MG63 (cell line): ENCODE measurements at regions not wholly inside any gene's neighbourhood (a gene's known extent, or its start where the extent isn't known, plus 50 kb on each side); places are given as distances from the start of the nearest gene placed in this dataset.

ENCODE experiments used
- DNase-seq: peaks from one replicate; pipeline ENCODE4 v3.0.0-alpha.2; 2020
- H3K27me3 ChIP-seq: fragments of 250-450 bp; sonication (Bioruptor Pico); 2 replicates; pipeline ENCODE4 v1.5.1; 2020; ENCODE audit warnings: mild to moderate bottlenecking, moderate library complexity
- H3K36me3 ChIP-seq: fragments of 250-450 bp; sonication (Bioruptor Pico); 2 replicates; pipeline ENCODE4 v1.5.1; 2020; ENCODE audit warnings: mild to moderate bottlenecking, moderate library complexity
- H3K4me3 ChIP-seq: fragments of 250-450 bp; sonication (Bioruptor Pico); 2 replicates; pipeline ENCODE4 v1.5.1; 2020; ENCODE audit warnings: mild to moderate bottlenecking, moderate library complexity
- H3K9me3 ChIP-seq: fragments of 250-450 bp; sonication (Bioruptor Pico); 2 replicates; pipeline ENCODE4 v1.5.1; 2020; ENCODE audit warnings: mild to moderate bottlenecking, moderate library complexity

GRCh38 chr5:156174225-156174624, 152.7 kb upstream of the SGCD start:
- no peak for DNase-seq
- H3K4me3 ChIP-seq: no peak overlapping the region
- no peaks in the 10 kb centered on the region for H3K9me3 ChIP-seq
- peaks cover 2% of the 10 kb centered on the region; the same call in 1 of the 2 replicates for H3K27me3 ChIP-seq
- no peaks in the 10 kb centered on the region for H3K36me3 ChIP-seq

GRCh38 chr5:156178117-156178516, 148.8 kb upstream of the SGCD start:
- Histone ChIP-seq H3K36me3 (no peaks in the 10 kb centered on the region), H3K4me3 (no peak overlapping the region), H3K27me3 (peaks cover 2% of the 10 kb centered on the region; the same call in 1 of the 2 replicates), H3K9me3 (no peaks in the 10 kb centered on the region)
- DNase-seq: no peak

- no peaks in the 10 kb centered on the region for H3K9me3 ChIP-seq
- H3K27me3 ChIP-seq: no peaks in the 10 kb centered on the region
- no peak for DNase-seq
- H3K36me3 ChIP-seq: no peaks in the 10 kb centered on the region
- no peak overlapping the region for H3K4me3 ChIP-seq
These were observed 145.3 kb upstream of the SGCD start for GRCh38 chr5:156181656-156182055.

- no peaks in the 10 kb centered on the region for H3K36me3 ChIP-seq
- DNase-seq: peak; percentile 47
These were observed 144.6 kb upstream of the SGCD start for GRCh38 chr5:156182174-156182967.

GRCh38 chr5:156186760-156187159, 140.2 kb upstream of the SGCD start:
- no peak for DNase-seq

More at GRCh38 chr5:156182174-156182967, 144.6 kb upstream of the SGCD start:
- H3K27me3 ChIP-seq: no peaks in the 10 kb centered on the region
- H3K9me3 ChIP-seq: no peaks in the 10 kb centered on the region
- no peak overlapping the region for H3K4me3 ChIP-seq

GRCh38 chr5:156188016-156188415, 138.9 kb upstream of the SGCD start:
- H3K9me3 ChIP-seq: no peaks in the 10 kb centered on the region
- no peaks in the 10 kb centered on the region for H3K36me3 ChIP-seq
- DNase-seq: peak; percentile 48
- no peaks in the 10 kb centered on the region for H3K27me3 ChIP-seq
- H3K4me3 ChIP-seq: no peak overlapping the region

More at GRCh38 chr5:156186760-156187159, 140.2 kb upstream of the SGCD start:
- no peaks in the 10 kb centered on the region for H3K27me3 ChIP-seq
- no peaks in the 10 kb centered on the region for H3K9me3 ChIP-seq
- no peak overlapping the region for H3K4me3 ChIP-seq
- H3K36me3 ChIP-seq: no peaks in the 10 kb centered on the region

- H3K4me3 ChIP-seq: no peak overlapping the region
- no peak for DNase-seq
- H3K9me3 ChIP-seq: no peaks in the 10 kb centered on the region
- H3K27me3 ChIP-seq: no peaks in the 10 kb centered on the region
- H3K36me3 ChIP-seq: no peaks in the 10 kb centered on the region
These were observed 137.3 kb upstream of the SGCD start for GRCh38 chr5:156189628-156190027.

- Histone ChIP-seq H3K4me3 (no peak overlapping the region), H3K9me3 (no peaks in the 10 kb centered on the region), H3K27me3 (no peaks in the 10 kb centered on the region), H3K36me3 (no peaks in the 10 kb centered on the region)
- no peak for DNase-seq
These were observed 135.4 kb upstream of the SGCD start for GRCh38 chr5:156191547-156191946.

GRCh38 chr5:156197042-156197635, 129.8 kb upstream of the SGCD start:
- no peaks in the 10 kb centered on the region for H3K36me3 ChIP-seq
- H3K4me3 ChIP-seq: no peak overlapping the region
- no peak for DNase-seq
- H3K9me3 ChIP-seq: no peaks in the 10 kb centered on the region
- H3K27me3 ChIP-seq: no peaks in the 10 kb centered on the region

GRCh38 chr5:156199045-156199444, 127.9 kb upstream of the SGCD start:
- Histone ChIP-seq H3K36me3 (no peaks in the 10 kb centered on the region), H3K9me3 (no peaks in the 10 kb centered on the region), H3K27me3 (no peaks in the 10 kb centered on the region)

GRCh38 chr5:156200938-156201787, 125.8 kb upstream of the SGCD start:
- DNase-seq: no peak
- Histone ChIP-seq H3K27me3 (no peaks in the 10 kb centered on the region), H3K4me3 (no peak overlapping the region), H3K36me3 (no peaks in the 10 kb centered on the region), H3K9me3 (no peaks in the 10 kb centered on the region)

More at GRCh38 chr5:156199045-156199444, 127.9 kb upstream of the SGCD start:
- no peak for DNase-seq
- H3K4me3 ChIP-seq: no peak overlapping the region

- peak; percentile 83 for DNase-seq
- Histone ChIP-seq H3K36me3 (no peaks in the 10 kb centered on the region), H3K4me3 (no peak overlapping the region), H3K27me3 (no peaks in the 10 kb centered on the region), H3K9me3 (no peaks in the 10 kb centered on the region)
These were observed 125.1 kb upstream of the SGCD start for GRCh38 chr5:156201788-156202403.

GRCh38 chr5:156208271-156208670, 118.7 kb upstream of the SGCD start:
- no peaks in the 10 kb centered on the region; the same call in 1 of the 2 replicates for H3K27me3 ChIP-seq
- H3K9me3 ChIP-seq: no peaks in the 10 kb centered on the region; the same call in 1 of the 2 replicates
- H3K36me3 ChIP-seq: no peaks in the 10 kb centered on the region
- no peak for DNase-seq
- no peak overlapping the region for H3K4me3 ChIP-seq

- H3K4me3 ChIP-seq: no peak overlapping the region
- no peaks in the 10 kb centered on the region for H3K36me3 ChIP-seq
- no peak for DNase-seq
- no peaks in the 10 kb centered on the region for H3K27me3 ChIP-seq
- no peaks in the 10 kb centered on the region for H3K9me3 ChIP-seq
These were observed 108.4 kb upstream of the SGCD start for GRCh38 chr5:156218367-156219158.

- H3K36me3 ChIP-seq: no peaks in the 10 kb centered on the region
- H3K4me3 ChIP-seq: no peak overlapping the region
- H3K27me3 ChIP-seq: no peaks in the 10 kb centered on the region
- no peak for DNase-seq
- H3K9me3 ChIP-seq: no peaks in the 10 kb centered on the region
These were observed 107.4 kb upstream of the SGCD start for GRCh38 chr5:156219483-156220005.

GRCh38 chr5:156221816-156222215, 105.1 kb upstream of the SGCD start:
- H3K4me3 ChIP-seq: no peak overlapping the region
- H3K36me3 ChIP-seq: no peaks in the 10 kb centered on the region
- no peak for DNase-seq
- H3K27me3 ChIP-seq: no peaks in the 10 kb centered on the region
- no peaks in the 10 kb centered on the region for H3K9me3 ChIP-seq
